IMR-90 (cell line): ENCODE measurements at regions not wholly inside any gene's neighbourhood (a gene's known extent, or its start where the extent isn't known, plus 50 kb on each side); places are given as distances from the start of the nearest gene placed in this dataset.

Source experiments
- ATAC-seq: fragments of 200-7000 bp; cut with Tn5 transposase; 2 replicates; pipeline ENCODE4 v1.9.1; 2020; ENCODE audit warnings: low read depth, mild to moderate bottlenecking, moderate library complexity
- BruUV-seq: library from RNA; stranded (reverse); fragments of 400-500 nt; replicated peaks from 2 replicates; lab custom pipeline; 2021; lab: Mats Ljungman, UMichigan
- CTCF ChIA-PET: fragments of 300-600 bp; formaldehyde crosslinking; extraction: SDS; loops from one replicate; lab custom pipeline; 2021; ENCODE audit warnings: antibody characterized with exemption; lab: Yijun Ruan, JAX
- POLR2A ChIA-PET: fragments of 300-600 bp; sonication (Branson Sonifier 250); formaldehyde crosslinking; loops from one replicate; lab custom pipeline; 2022; ENCODE audit warnings: antibody characterized with exemption; ENCODE audit not compliant: unreplicated experiment; lab: Charles Lee
- DNase-seq: peaks from one replicate; pipeline ENCODE4 v3.0.0; 2013
- H2AFZ ChIP-seq: replicated peaks from 2 replicates; pipeline ENCODE3; 2013; ENCODE audit warnings: low read length, mild to moderate bottlenecking; ENCODE audit not compliant: poor library complexity
- H2AK5ac ChIP-seq: 2 replicates; pipeline ENCODE4 v1.6.1; 2013; ENCODE audit warnings: low read depth, low read length, inconsistent platforms
- H2AK9ac ChIP-seq: replicated peaks from 2 replicates; pipeline ENCODE3; 2013; ENCODE audit warnings: mild to moderate bottlenecking, low read depth, low read length, moderate library complexity; ENCODE audit not compliant: poor library complexity
- H2BK120ac ChIP-seq: 2 replicates; pipeline ENCODE4 v1.6.1; 2013; ENCODE audit warnings: low read depth, low read length, inconsistent platforms
- H2BK15ac ChIP-seq: 3 replicates; pipeline ENCODE4 v1.6.1; 2013; ENCODE audit warnings: low read depth, low read length, inconsistent platforms
- H2BK20ac ChIP-seq: 2 replicates; pipeline ENCODE4 v1.6.1; 2013; ENCODE audit warnings: low read depth, mild to moderate bottlenecking, inconsistent platforms, low read length, moderate library complexity
- H2BK5ac ChIP-seq: 2 replicates; pipeline ENCODE4 v1.6.1; 2013; ENCODE audit warnings: mild to moderate bottlenecking, low read depth, low read length, inconsistent platforms; ENCODE audit not compliant: poor library complexity, severe bottlenecking
- H3K14ac ChIP-seq: replicated peaks from 2 replicates; pipeline ENCODE4 v1.6.1; 2013; ENCODE audit warnings: low read depth, low read length, inconsistent platforms
- H3K18ac ChIP-seq: 2 replicates; pipeline ENCODE4 v1.6.1; 2013; ENCODE audit warnings: low read depth, low read length, control low read depth
- H3K23ac ChIP-seq: 2 replicates; pipeline ENCODE4 v1.6.1; 2013; ENCODE audit warnings: low read depth, low read length, inconsistent platforms
- H3K27ac ChIP-seq: 2 replicates; pipeline ENCODE4 v1.5.1; 2013; ENCODE audit warnings: mild to moderate bottlenecking, control low read depth, low read length; ENCODE audit not compliant: insufficient read depth
- H3K27me3 ChIP-seq: 2 replicates; pipeline ENCODE4 v1.6.1; 2013; ENCODE audit warnings: low read length; ENCODE audit not compliant: control insufficient read depth, insufficient read depth
- H3K36me3 ChIP-seq: 2 replicates; pipeline ENCODE4 v1.6.1; 2013; ENCODE audit warnings: low read length, mixed read lengths; ENCODE audit not compliant: control insufficient read depth, insufficient read depth
- H3K4ac ChIP-seq: 2 replicates; pipeline ENCODE4 v1.6.1; 2013; ENCODE audit warnings: low read depth, low read length, inconsistent platforms
- H3K4me1 ChIP-seq: 2 replicates; pipeline ENCODE4 v1.6.1; 2013; ENCODE audit warnings: low read length, mixed read lengths; ENCODE audit not compliant: control insufficient read depth, insufficient read depth
- H3K4me2 ChIP-seq: 2 replicates; pipeline ENCODE4 v1.6.1; 2013; ENCODE audit warnings: low read depth, mild to moderate bottlenecking, control low read depth, low read length, moderate library complexity
- H3K4me3 ChIP-seq: 2 replicates; pipeline ENCODE4 v1.5.1; 2013; ENCODE audit warnings: low read depth, mild to moderate bottlenecking, control low read depth, low read length, moderate library complexity; ENCODE audit not compliant: insufficient read depth
- H3K56ac ChIP-seq: 2 replicates; pipeline ENCODE4 v1.6.1; 2013; ENCODE audit warnings: low read length, inconsistent platforms; ENCODE audit not compliant: insufficient read depth; ENCODE audit errors: extremely low read depth
- H3K79me1 ChIP-seq, 2 experiments: 2 replicates each; pipeline ENCODE4 v1.6.1; 2013; ENCODE audit warnings: low read length in 2 of 2, inconsistent platforms in 1 of 2, low read depth in 1 of 2
- H3K9ac ChIP-seq: 2 replicates; pipeline ENCODE4 v1.6.1; 2013; ENCODE audit warnings: low read depth, low read length, control low read depth
- H3K9me1 ChIP-seq: 2 replicates; pipeline ENCODE4 v1.6.1; 2013; ENCODE audit warnings: low read length, inconsistent platforms; ENCODE audit not compliant: insufficient read depth
- H3K9me3 ChIP-seq: 2 replicates; pipeline ENCODE4 v1.6.1; 2013; ENCODE audit warnings: low read length; ENCODE audit not compliant: control insufficient read depth, insufficient read depth
- H4K20me1 ChIP-seq: 2 replicates; pipeline ENCODE4 v1.6.1; 2013; ENCODE audit warnings: low read length, inconsistent platforms; ENCODE audit not compliant: insufficient read depth
- H4K5ac ChIP-seq: 2 replicates; pipeline ENCODE4 v1.6.1; 2013; ENCODE audit warnings: mild to moderate bottlenecking, low read depth, low read length, control low read depth
- H4K8ac ChIP-seq, 2 experiments: 2 replicates each; pipeline ENCODE4 v1.6.1; 2013; ENCODE audit warnings: low read depth in 2 of 2, low read length in 2 of 2, control low read depth in 1 of 2, inconsistent platforms in 1 of 2
- H4K91ac ChIP-seq: 2 replicates; pipeline ENCODE4 v1.6.1; 2013; ENCODE audit warnings: low read depth, low read length, inconsistent platforms; ENCODE audit not compliant: insufficient read depth
- MXI1 ChIP-seq: IDR thresholded peaks from 2 replicates; pipeline ENCODE4 v1.6.1; 2012; ENCODE audit warnings: low read depth, mild to moderate bottlenecking, low read length, moderate library complexity, borderline replicate concordance
- WGBS, 2 experiments: methylation state at CpG; one replicate each; pipeline versions ENCODE4 v1.1.5 to v1.1.7; 2013; ENCODE audit warnings: missing lambda C conversion rate in 2 of 2; ENCODE audit not compliant: insufficient read length in 1 of 2; ENCODE audit errors: extremely low coverage in 2 of 2; 5-methylcytosine and 5-hydroxymethylcytosine counted together
- dilution Hi-C: fragments of 300-500 bp; cut with HindIII; formaldehyde crosslinking; loops from one replicate; pipeline ENCODE4 v1.14.3; 2018; ENCODE audit warnings: low sequenced_read_pairs; ENCODE audit not compliant: unreplicated experiment
- in situ Hi-C: fragments of 300-500 bp; cut with MboI; formaldehyde crosslinking; loops from 3 replicates; pipeline ENCODE4 v1.14.3; 2019; ENCODE audit warnings: low sequenced_read_pairs, inconsistent platforms, mixed read lengths
- intact Hi-C: fragments of 100-400 bp; cut with micrococcal nuclease; formaldehyde crosslinking; loops from 2 replicates; pipeline ENCODE4 v1.10.0; 2022

GRCh38 chr5:3230254-3230653, 365.4 kb upstream of the IRX1 start:
- Histone ChIP-seq H2AK9ac (no peak overlapping the region), H2AFZ (no peak overlapping the region), H3K4me1 (no peaks in the 10 kb centered on the region), H3K9ac (no peak overlapping the region), H2BK120ac (no peak overlapping the region), H3K79me1 (no peaks in the 10 kb centered on the region), H2BK5ac (no peak overlapping the region), H4K5ac (no peak overlapping the region), H2BK15ac (no peak overlapping the region), H3K36me3 (no peaks in the 10 kb centered on the region), H3K4ac (no peak overlapping the region), H3K18ac (no peak overlapping the region), H3K4me2 (no peak overlapping the region), H2AK5ac (no peak overlapping the region), H3K9me3 (peaks cover 32% of the 10 kb centered on the region), H3K27ac (no peak overlapping the region), H3K27me3 (no peaks in the 10 kb centered on the region), H4K20me1 (no peaks in the 10 kb centered on the region), H3K23ac (no peak overlapping the region), H4K8ac (no peak overlapping the region), H3K9me1 (no peaks in the 10 kb centered on the region), H3K56ac (no peak overlapping the region), H2BK20ac (no peak overlapping the region), H3K14ac (no peak overlapping the region), H3K4me3 (no peak overlapping the region), H4K91ac (no peak overlapping the region)
- 52% methylated on average over 3 of the region's 5 CpGs; no CpG with 5 or more reads in 1 of the 2 experiments for WGBS, 2 experiments
- ATAC-seq (no peak), DNase-seq (no peak)
- intact Hi-C loops (no loop called here), in situ Hi-C loops (no loop called here), dilution Hi-C loops (no loop called here)
- no peak for TF ChIP-seq MXI1
- ChIA-PET POLR2A (no interaction called here), CTCF (no interaction called here)
- BruUV-seq, result no TSS peak
